GM12891 (cell line): ENCODE measurements at regions not wholly inside any gene's neighbourhood (a gene's known extent, or its start where the extent isn't known, plus 50 kb on each side); places are given as distances from the start of the nearest gene placed in this dataset.

Experiments
- DNase-seq: peaks from one replicate; pipeline ENCODE4 v3.0.0; 2011; ENCODE audit warnings: low spot score; ENCODE audit not compliant: insufficient read length
- FAIRE-seq: peaks from 2 replicates; lab custom pipeline; 2011; peaks lifted over from hg19 to GRCh38; lab: Jason Lieb, UNC
- PAX5 ChIP-seq: IDR thresholded peaks from 2 replicates; pipeline ENCODE4 v1.6.1; 2011; ENCODE audit warnings: low read length, moderate library complexity, mild to moderate bottlenecking; ENCODE audit not compliant: insufficient read depth, severe bottlenecking
- POLR2A ChIP-seq: IDR thresholded peaks from 2 replicates; pipeline ENCODE4 v1.6.1; 2011; ENCODE audit warnings: low read depth, low read length, control low read depth
- POLR2AphosphoS5 ChIP-seq: IDR thresholded peaks from 2 replicates; pipeline ENCODE4 v1.6.1; 2011; ENCODE audit warnings: low read depth, low read length, control low read depth
- POU2F2 ChIP-seq: IDR thresholded peaks from 2 replicates; pipeline ENCODE4 v1.6.1; 2011; ENCODE audit warnings: low read depth, mild to moderate bottlenecking, control low read depth, low read length, moderate library complexity
- SPI1 ChIP-seq: IDR thresholded peaks from 2 replicates; pipeline ENCODE4 v1.6.1; 2011; ENCODE audit warnings: low read depth, low read length, control low read depth
- TAF1 ChIP-seq: IDR thresholded peaks from 2 replicates; pipeline ENCODE4 v1.6.1; 2011; ENCODE audit warnings: low read depth, low read length, control low read depth

GRCh38 chr1:90839323-90839722, 122.2 kb upstream of the BARHL2 start:
- TF ChIP-seq POLR2AphosphoS5, result no peak
- TF ChIP-seq SPI1, result no peak
- FAIRE-seq, result no peak
- DNase-seq, result no peak

GRCh38 chr1:90838720-90839119, 121.6 kb upstream of the BARHL2 start:
- DNase-seq (no peak), FAIRE-seq (no peak)

GRCh38 chr1:90837420-90837819, 120.3 kb upstream of the BARHL2 start:
- no peak for FAIRE-seq
- no peak for TF ChIP-seq TAF1
- TF ChIP-seq PAX5, result no peak
- no peak for TF ChIP-seq POLR2AphosphoS5
- TF ChIP-seq SPI1, result no peak
- no peak for TF ChIP-seq POU2F2
- TF ChIP-seq POLR2A, result no peak

More at GRCh38 chr1:90838720-90839119, 121.6 kb upstream of the BARHL2 start:
- TF ChIP-seq TAF1 (no peak), PAX5 (no peak), POU2F2 (no peak), SPI1 (no peak), POLR2AphosphoS5 (no peak), POLR2A (no peak)

GRCh38 chr1:90836345-90836679, 119.2 kb upstream of the BARHL2 start:
- TF ChIP-seq POLR2AphosphoS5 (no peak), POU2F2 (no peak), PAX5 (no peak), TAF1 (no peak), POLR2A (no peak), SPI1 (no peak)
- no peak for DNase-seq
- FAIRE-seq, result no peak

More at GRCh38 chr1:90837420-90837819, 120.3 kb upstream of the BARHL2 start:
- DNase-seq, result no peak

GRCh38 chr1:90835661-90836344, 118.7 kb upstream of the BARHL2 start:
- FAIRE-seq (no peak), DNase-seq (no peak)
- no peak for TF ChIP-seq POU2F2

GRCh38 chr1:90834886-90835660, 118.0 kb upstream of the BARHL2 start:
- FAIRE-seq, result no peak
- TF ChIP-seq PAX5 (no peak), POLR2A (no peak), TAF1 (no peak), POU2F2 (no peak), SPI1 (no peak), POLR2AphosphoS5 (no peak)
- DNase-seq, result no peak

GRCh38 chr1:90834354-90834885, 117.3 kb upstream of the BARHL2 start:
- no peak for DNase-seq
- TF ChIP-seq POLR2A (no peak), TAF1 (no peak), SPI1 (no peak), PAX5 (no peak), POU2F2 (no peak), POLR2AphosphoS5 (no peak)
- FAIRE-seq, result no peak

- DNase-seq (no peak), FAIRE-seq (no peak)
- no peak for TF ChIP-seq POLR2AphosphoS5
- TF ChIP-seq POU2F2, result no peak
- no peak for TF ChIP-seq POLR2A
- no peak for TF ChIP-seq SPI1
- TF ChIP-seq TAF1, result no peak
- TF ChIP-seq PAX5, result no peak
Measured at GRCh38 chr1:90833466-90834110, 116.5 kb upstream of the BARHL2 start.

- TF ChIP-seq POLR2A (no peak), POU2F2 (no peak), PAX5 (no peak), TAF1 (no peak), SPI1 (no peak), POLR2AphosphoS5 (no peak)
- DNase-seq, result no peak
- no peak for FAIRE-seq
Measured at GRCh38 chr1:90831910-90832309, 114.8 kb upstream of the BARHL2 start.
